T-helper 1 cell treated with Interleukin-12 subunit alpha and Interleukin-12 subunit beta and Interleukin-4 antibody, amounts not matched to agents 30 ng/mL and 1 ng/mL, for 36 hours (primary cell): ENCODE measurements at regions not wholly inside any gene's neighbourhood (a gene's known extent, or its start where the extent isn't known, plus 50 kb on each side); places are given as distances from the start of the nearest gene placed in this dataset.
"Not testable (repeated sequence)": the region's sequence is repeated elsewhere in the genome, so short reads cannot be mapped to it uniquely, and the experiment has no call there.

Experiments
- intact Hi-C: fragments of 100-400 bp; cut with micrococcal nuclease; formaldehyde crosslinking; loops from one replicate; pipeline ENCODE4 v1.15.1; 2024

- intact Hi-C loops: no loop called here
These were observed 90.4 kb upstream of the RBMS1 start for GRCh38 chr2:160583813-160584537.

GRCh38 chr2:160584972-160585494, 91.4 kb upstream of the RBMS1 start:
- intact Hi-C loops: no loop called here

GRCh38 chr2:160590664-160591063, 97.1 kb upstream of the RBMS1 start:
- intact Hi-C loops: loop anchor here (5.0 kb wide), 2 partner anchors 98 to 562 kb away; partner anchors contain the start of gene RBMS1

GRCh38 chr2:160592401-160592800, 98.8 kb upstream of the RBMS1 start:
- intact Hi-C loops: loop anchor here (5.0 kb wide), 2 partner anchors 100 to 560 kb away; partner anchors contain the start of gene RBMS1

GRCh38 chr2:160592993-160593392, 99.4 kb upstream of the RBMS1 start:
- intact Hi-C loops: loop anchor here (5.0 kb wide), 2 partner anchors 101 to 559 kb away; partner anchors contain the start of gene RBMS1

- intact Hi-C loops: no loop called here
These were observed 102.8 kb upstream of the RBMS1 start for GRCh38 chr2:160596441-160596840.

- intact Hi-C loops: not testable (repeated sequence)
These were observed 106.8 kb upstream of the RBMS1 start for GRCh38 chr2:160600437-160600836.

- intact Hi-C loops: no loop called here
These were observed 108.5 kb upstream of the RBMS1 start for GRCh38 chr2:160602073-160602472.

GRCh38 chr2:160603771-160604510, 110.3 kb upstream of the RBMS1 start:
- intact Hi-C loops: loop anchor here (1.0 kb wide), 1 partner anchor 23 kb away; no protein-coding TSS in a partner anchor

GRCh38 chr2:160606341-160606740, 112.7 kb upstream of the RBMS1 start:
- intact Hi-C loops: no loop called here

GRCh38 chr2:160608599-160608998, 115.0 kb upstream of the RBMS1 start:
- intact Hi-C loops: no loop called here

GRCh38 chr2:160609346-160609745, 115.7 kb upstream of the RBMS1 start:
- intact Hi-C loops: no loop called here

GRCh38 chr2:160610041-160610440, 116.4 kb upstream of the RBMS1 start:
- intact Hi-C loops: no loop called here

GRCh38 chr2:160612266-160612856, 118.8 kb upstream of the RBMS1 start:
- intact Hi-C loops: no loop called here

GRCh38 chr2:160613466-160614153, 120.0 kb upstream of the RBMS1 start:
- intact Hi-C loops: no loop called here

- intact Hi-C loops: no loop called here
These were observed 120.8 kb upstream of the RBMS1 start for GRCh38 chr2:160614391-160614790.

- intact Hi-C loops: no loop called here
These were observed 122.1 kb upstream of the RBMS1 start for GRCh38 chr2:160615706-160616105.

- intact Hi-C loops: no loop called here
These were observed 122.5 kb upstream of the RBMS1 start for GRCh38 chr2:160616149-160616548.

- intact Hi-C loops: no loop called here
These were observed 128.1 kb upstream of the RBMS1 start for GRCh38 chr2:160621748-160622147.

- intact Hi-C loops: not testable (repeated sequence)
These were observed 134.5 kb upstream of the RBMS1 start for GRCh38 chr2:160628020-160628637.

GRCh38 chr2:160628811-160629210, 135.2 kb upstream of the RBMS1 start:
- intact Hi-C loops: no loop called here
